NCI-H1694 (cell line): ENCODE measurements at regions not wholly inside any gene's neighbourhood (a gene's known extent, or its start where the extent isn't known, plus 50 kb on each side); places are given as distances from the start of the nearest gene placed in this dataset.
"Not testable (repeated sequence)": the region's sequence is repeated elsewhere in the genome, so short reads cannot be mapped to it uniquely, and the experiment has no call there.

ENCODE experiments used
- DNase-seq: peaks from one replicate; lab custom pipeline; 2025; lab: John Stamatoyannopoulos, UW

GRCh38 chr11:71127806-71128205 lies 124.6 kb downstream of the SHANK2 start:
- DNase-seq: no peak

GRCh38 chr11:71126401-71126800 lies 126.0 kb downstream of the SHANK2 start:
- not testable (repeated sequence) for DNase-seq

GRCh38 chr11:71125150-71125549 lies 127.2 kb downstream of the SHANK2 start:
- no peak for DNase-seq

- no peak for DNase-seq
These were observed 128.2 kb downstream of the SHANK2 start for GRCh38 chr11:71124127-71124526.

- peak; percentile 26 for DNase-seq
These were observed 131.9 kb downstream of the SHANK2 start for GRCh38 chr11:71120471-71120896.

- no peak for DNase-seq
These were observed 132.6 kb downstream of the SHANK2 start for GRCh38 chr11:71119656-71120269.

GRCh38 chr11:71118671-71119250 lies 133.6 kb downstream of the SHANK2 start:
- no peak for DNase-seq

GRCh38 chr11:71117311-71117710 lies 135.1 kb downstream of the SHANK2 start:
- no peak for DNase-seq

GRCh38 chr11:71116693-71117040 lies 135.7 kb downstream of the SHANK2 start:
- no peak for DNase-seq

GRCh38 chr11:71115770-71116692 lies 136.3 kb downstream of the SHANK2 start:
- no peak for DNase-seq

- DNase-seq: no peak
These were observed 138.1 kb downstream of the SHANK2 start for GRCh38 chr11:71114124-71114851.

- no peak for DNase-seq
These were observed 139.4 kb downstream of the SHANK2 start for GRCh38 chr11:71112990-71113389.

GRCh38 chr11:71112454-71112853 lies 139.9 kb downstream of the SHANK2 start:
- no peak for DNase-seq

- no peak for DNase-seq
These were observed 142.8 kb downstream of the SHANK2 start for GRCh38 chr11:71109586-71109985.

GRCh38 chr11:71109186-71109585 lies 143.2 kb downstream of the SHANK2 start:
- DNase-seq: no peak

- DNase-seq: no peak
These were observed 144.1 kb downstream of the SHANK2 start for GRCh38 chr11:71108013-71108865.

- no peak for DNase-seq
These were observed 145.7 kb downstream of the SHANK2 start for GRCh38 chr11:71106671-71107070.

- DNase-seq: no peak
These were observed 149.1 kb downstream of the SHANK2 start for GRCh38 chr11:71103266-71103665.

- no peak for DNase-seq
These were observed 150.0 kb downstream of the SHANK2 start for GRCh38 chr11:71102251-71102995.

- DNase-seq: no peak
These were observed 150.8 kb downstream of the SHANK2 start for GRCh38 chr11:71101606-71102005.

- DNase-seq: no peak
These were observed 151.3 kb downstream of the SHANK2 start for GRCh38 chr11:71101046-71101445.
